B cell (primary cell): ENCODE measurements at regions not wholly inside any gene's neighbourhood (a gene's known extent, or its start where the extent isn't known, plus 50 kb on each side); places are given as distances from the start of the nearest gene placed in this dataset.

Source experiments
- ATAC-seq: fragments of 200-7000 bp; cut with Tn5 transposase; one replicate; pipeline ENCODE4 v1.10.0; 2021; ENCODE audit warnings: low read depth, mild to moderate bottlenecking, moderate number of reproducible peaks, moderate library complexity
- CTCF ChIA-PET: fragments of 350-600 bp; sonication (Branson Sonifier 250); formaldehyde crosslinking; loops from one replicate; lab custom pipeline; 2021; ENCODE audit warnings: antibody characterized with exemption, inconsistent platforms; lab: Charles Lee
- POLR2A ChIA-PET: fragments of 350-600 bp; sonication (Branson Sonifier 250); formaldehyde crosslinking; loops from one replicate; lab custom pipeline; 2021; ENCODE audit warnings: antibody characterized with exemption; lab: Charles Lee
- DNase-seq: peaks from one replicate; pipeline ENCODE4 v3.0.0; 2013
- H2AFZ ChIP-seq: 2 replicates; pipeline ENCODE4 v1.6.1; 2012; ENCODE audit warnings: mild to moderate bottlenecking, low read depth, low read length; ENCODE audit not compliant: insufficient read depth, poor library complexity, severe bottlenecking
- H3K27ac ChIP-seq, 2 donors: 1 replicate in 1 of 2; 2 replicates in 1 of 2; pipeline ENCODE4 v1.5.1; 2012 to 2013; ENCODE audit warnings: low read length in 2 of 2, mild to moderate bottlenecking in 2 of 2, moderate library complexity in 1 of 2
- H3K27me3 ChIP-seq, 4 experiments: fragments of 200-600 bp in 1 of 4; sonication (generic) in 1 of 4; replicated peaks in 1 of 4; 1 replicate in 2 of 4; 2 replicates in 2 of 4; pipeline versions ENCODE4 v1.6.1 to v1.7.0; 2013 to 2016; ENCODE audit warnings: low read length in 3 of 4, mild to moderate bottlenecking in 2 of 4, mixed read lengths in 1 of 4, moderate library complexity in 1 of 4; ENCODE audit not compliant: insufficient read depth in 4 of 4, control insufficient read depth in 3 of 4; ENCODE audit errors: control extremely low read depth in 1 of 4
- H3K36me3 ChIP-seq, 2 experiments: replicated peaks in 1 of 2; 1 replicate in 1 of 2; 2 replicates in 1 of 2; pipeline versions ENCODE4 v1.6.1 to v1.7.1; 2013; ENCODE audit warnings: low read length in 1 of 2; ENCODE audit not compliant: insufficient read depth in 2 of 2, control insufficient read depth in 1 of 2; ENCODE audit errors: control extremely low read depth in 1 of 2, extremely low read depth in 1 of 2
- H3K4me1 ChIP-seq, 2 donors: fragments of 200-600 bp in 1 of 2; sonication (generic) in 1 of 2; 1 replicate in 1 of 2; 2 replicates in 1 of 2; pipeline versions ENCODE4 v1.5.1 to v1.6.1; 2013 to 2017; ENCODE audit warnings: low read length in 2 of 2; ENCODE audit not compliant: control insufficient read depth in 2 of 2, insufficient read depth in 2 of 2
- H3K4me2 ChIP-seq: replicated peaks from 2 replicates; pipeline ENCODE3; 2012; ENCODE audit warnings: mild to moderate bottlenecking, low read depth, low read length; ENCODE audit not compliant: poor library complexity, severe bottlenecking
- H3K4me3 ChIP-seq, 5 experiments: fragments of 200-600 bp in 1 of 5; sonication (generic) in 1 of 5; 1 replicate in 3 of 5; 2 replicates in 2 of 5; pipeline versions ENCODE4 v1.5.1 to v1.7.0; 2011 to 2016; ENCODE audit warnings: low read length in 4 of 5, mild to moderate bottlenecking in 4 of 5, low read depth in 2 of 5, control low read depth in 1 of 5, moderate library complexity in 1 of 5; ENCODE audit not compliant: insufficient read depth in 1 of 5; ENCODE audit errors: control extremely low read depth in 1 of 5, extremely low read depth in 1 of 5
- H3K79me2 ChIP-seq: fragments of 200-600 bp; sonication (generic); one replicate; pipeline ENCODE4 v1.6.0; 2016; ENCODE audit warnings: low read length; ENCODE audit not compliant: control insufficient read depth, insufficient read depth
- H3K9ac ChIP-seq: fragments of 200-600 bp; sonication (generic); 2 replicates; pipeline ENCODE4 v1.6.1; 2017; ENCODE audit warnings: mild to moderate bottlenecking, low read length, moderate library complexity
- H3K9me3 ChIP-seq, 3 donors: one replicate each; pipeline versions ENCODE4 v1.6.1 to v1.7.1; 2013; ENCODE audit warnings: low read length in 2 of 3; ENCODE audit not compliant: control insufficient read depth in 2 of 3, insufficient read depth in 1 of 3; ENCODE audit errors: control extremely low read depth in 1 of 3
- H4K20me1 ChIP-seq: 2 replicates; pipeline ENCODE4 v1.6.0; 2012; ENCODE audit warnings: mild to moderate bottlenecking, low read length; ENCODE audit not compliant: insufficient read depth, control insufficient read depth, poor library complexity, severe bottlenecking
- H3K27ac Mint-ChIP-seq: one replicate; pipeline ENCODE4 v1.8.0; 2021; ENCODE audit warnings: mixed read lengths
- H3K27me3 Mint-ChIP-seq: one replicate; pipeline ENCODE4 v1.8.0; 2021; ENCODE audit warnings: mixed read lengths
- H3K4me1 Mint-ChIP-seq: one replicate; pipeline ENCODE4 v1.8.0; 2021; ENCODE audit warnings: mixed read lengths
- H3K4me3 Mint-ChIP-seq: one replicate; pipeline ENCODE4 v1.8.0; 2021; ENCODE audit warnings: mixed read lengths
- H3K9me3 Mint-ChIP-seq: one replicate; pipeline ENCODE4 v1.8.0; 2022; ENCODE audit warnings: mixed read lengths; ENCODE audit not compliant: insufficient read depth
- CTCF ChIP-seq: fragments of 200-600 bp; IDR thresholded peaks from one replicate; pipeline ENCODE4 v1.8.0; 2022; ENCODE audit warnings: antibody characterized with exemption, mild to moderate bottlenecking
- EZH2 ChIP-seq: IDR thresholded peaks from 2 replicates; pipeline ENCODE4 v1.6.1; 2012; ENCODE audit warnings: borderline replicate concordance, low read depth, mild to moderate bottlenecking, moderate library complexity, low read length; ENCODE audit not compliant: insufficient read depth, poor library complexity, severe bottlenecking
- WGBS: methylation state at CpG from one replicate; pipeline ENCODE4 v1.1.5; 2013; ENCODE audit warnings: missing lambda C conversion rate; ENCODE audit not compliant: insufficient coverage; 5-methylcytosine and 5-hydroxymethylcytosine counted together
- intact Hi-C: fragments of 100-400 bp; cut with micrococcal nuclease; formaldehyde crosslinking; loops from one replicate; pipeline ENCODE4 v1.10.0; 2022

GRCh38 chr3:103585809-103586208 lies 1151.0 kb downstream of the ZPLD1 start:
- no peak overlapping the region for H3K4me3 Mint-ChIP-seq
- Histone ChIP-seq H3K36me3 (no peaks in the 10 kb centered on the region), H2AFZ (no peak overlapping the region), H3K9me3 (no peaks in the 10 kb centered on the region), H3K4me3 (no peak overlapping the region), H3K79me2 (no peaks in the 10 kb centered on the region), H3K27me3 (no peaks in the 10 kb centered on the region), H3K4me2 (no peak overlapping the region), H3K9ac (no peak overlapping the region), H4K20me1 (no peaks in the 10 kb centered on the region), H3K27ac (no peak overlapping the region), H3K4me1 (no peaks in the 10 kb centered on the region)
- ChIA-PET CTCF (no interaction called here), POLR2A (no interaction called here)
- no peak overlapping the region for H3K27ac Mint-ChIP-seq
- H3K27me3 Mint-ChIP-seq = no peaks in the 10 kb centered on the region
- DNase-seq (no peak), ATAC-seq (no peak)
- TF ChIP-seq CTCF (no peak), EZH2 (no peak)
- peaks cover under 1% of the 10 kb centered on the region for H3K9me3 Mint-ChIP-seq
- intact Hi-C loops = no loop called here
- WGBS = no CpG with 5 or more reads among the region's 4 CpGs
- H3K4me1 Mint-ChIP-seq = no peaks in the 10 kb centered on the region

DNA sequence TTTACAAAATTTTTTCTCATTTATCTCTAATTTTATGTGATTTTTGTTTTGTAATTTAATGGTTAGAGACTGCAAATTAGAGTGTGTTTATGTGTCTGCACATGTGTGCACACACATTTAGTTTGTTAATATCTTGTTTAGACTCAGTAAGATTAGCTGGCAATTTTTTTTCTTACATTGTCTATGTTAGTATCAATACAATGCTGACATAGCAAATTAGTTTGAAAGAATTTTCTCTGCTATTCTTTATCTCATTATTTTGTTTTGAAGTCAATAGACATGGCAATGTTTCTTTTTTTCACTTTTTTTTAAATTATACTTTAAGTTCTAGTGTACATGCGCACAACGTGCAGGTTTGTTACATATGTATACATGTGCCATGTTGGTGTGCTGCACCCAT lies 1155.0 kb downstream of the ZPLD1 start:
- no CpG with 5 or more reads among the region's 2 CpGs for WGBS

More for the DNA sequence above, 1155.0 kb downstream of the ZPLD1 start:
- intact Hi-C loops = no loop called here
- Mint-ChIP-seq H3K27me3 (no peaks in the 10 kb centered on the region), H3K9me3 (peaks cover 1% of the 10 kb centered on the region), H3K4me1 (no peaks in the 10 kb centered on the region), H3K4me3 (no peak overlapping the region), H3K27ac (no peak overlapping the region)
- no peak overlapping the region for H3K9ac ChIP-seq
- H3K79me2 ChIP-seq = no peaks in the 10 kb centered on the region
- H2AFZ ChIP-seq = no peak overlapping the region
- no peaks in the 10 kb centered on the region for H3K4me1 ChIP-seq
- ChIA-PET CTCF (no interaction called here), POLR2A (no interaction called here)
- TF ChIP-seq CTCF = no peak
- no peak for TF ChIP-seq EZH2
- no peaks in the 10 kb centered on the region for H3K9me3 ChIP-seq
- no peak overlapping the region for H3K4me3 ChIP-seq
- H3K27me3 ChIP-seq = no peaks in the 10 kb centered on the region
- H3K27ac ChIP-seq = no peak overlapping the region
- no peak overlapping the region for H3K4me2 ChIP-seq
- DNase-seq (no peak), ATAC-seq (no peak)
- H4K20me1 ChIP-seq = no peaks in the 10 kb centered on the region
- no peaks in the 10 kb centered on the region for H3K36me3 ChIP-seq
